ENCODE measurements at regions not wholly inside any gene's neighbourhood (a gene's known extent, or its start where the extent isn't known, plus 50 kb on each side); places are given as distances from the start of the nearest gene placed in this dataset.

DNA sequence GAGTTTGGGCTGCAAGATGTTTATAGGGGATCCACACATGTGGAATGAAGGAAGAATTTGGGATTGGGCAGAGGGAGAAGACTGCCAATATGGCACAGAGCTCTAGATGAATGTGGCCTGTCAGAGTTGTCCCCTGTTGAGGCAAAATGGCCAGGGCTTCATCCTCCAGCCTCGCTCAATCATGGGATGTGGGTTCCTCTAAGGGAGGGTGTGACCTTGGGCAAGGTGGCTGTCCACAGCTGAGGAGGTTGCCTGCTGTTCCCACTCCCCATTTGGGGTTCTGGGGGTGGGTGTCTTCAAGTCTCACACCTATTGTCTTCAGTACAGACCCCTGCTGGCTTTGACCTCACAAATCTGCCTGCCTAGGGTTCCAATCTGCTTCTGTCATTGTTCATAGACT lies 121.6 kb upstream of the FAM204A start:
- TF ChIP-seq, protein P1, sequence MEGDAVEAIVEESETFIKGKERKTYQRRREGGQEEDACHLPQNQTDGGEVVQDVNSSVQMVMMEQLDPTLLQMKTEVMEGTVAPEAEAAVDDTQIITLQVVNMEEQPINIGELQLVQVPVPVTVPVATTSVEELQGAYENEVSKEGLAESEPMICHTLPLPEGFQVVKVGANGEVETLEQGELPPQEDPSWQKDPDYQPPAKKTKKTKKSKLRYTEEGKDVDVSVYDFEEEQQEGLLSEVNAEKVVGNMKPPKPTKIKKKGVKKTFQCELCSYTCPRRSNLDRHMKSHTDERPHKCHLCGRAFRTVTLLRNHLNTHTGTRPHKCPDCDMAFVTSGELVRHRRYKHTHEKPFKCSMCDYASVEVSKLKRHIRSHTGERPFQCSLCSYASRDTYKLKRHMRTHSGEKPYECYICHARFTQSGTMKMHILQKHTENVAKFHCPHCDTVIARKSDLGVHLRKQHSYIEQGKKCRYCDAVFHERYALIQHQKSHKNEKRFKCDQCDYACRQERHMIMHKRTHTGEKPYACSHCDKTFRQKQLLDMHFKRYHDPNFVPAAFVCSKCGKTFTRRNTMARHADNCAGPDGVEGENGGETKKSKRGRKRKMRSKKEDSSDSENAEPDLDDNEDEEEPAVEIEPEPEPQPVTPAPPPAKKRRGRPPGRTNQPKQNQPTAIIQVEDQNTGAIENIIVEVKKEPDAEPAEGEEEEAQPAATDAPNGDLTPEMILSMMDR (IDR thresholded peaks at IDR 0.05) = no peak

DNA sequence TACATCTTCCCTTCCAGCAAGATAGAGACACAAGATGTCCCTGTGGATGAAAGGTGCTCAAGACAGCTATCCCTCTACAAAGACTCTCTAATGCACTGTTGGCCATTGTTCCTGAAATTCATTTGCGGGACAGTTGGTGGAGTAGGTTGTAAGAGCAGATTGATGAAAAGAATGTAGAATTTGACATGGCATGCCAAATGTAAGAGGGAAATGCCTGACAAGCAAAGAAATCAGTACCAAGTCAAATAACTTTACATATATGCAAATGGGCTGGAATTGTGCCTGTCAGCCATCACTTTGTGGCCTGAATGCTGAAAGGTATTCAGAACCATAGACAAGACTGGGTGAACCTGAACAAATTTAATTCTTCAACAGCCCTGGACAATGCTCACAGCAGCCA lies 120.3 kb upstream of the FAM204A start:
- TF ChIP-seq, protein P1 (IDR thresholded peaks at IDR 0.05) = no peak

DNA sequence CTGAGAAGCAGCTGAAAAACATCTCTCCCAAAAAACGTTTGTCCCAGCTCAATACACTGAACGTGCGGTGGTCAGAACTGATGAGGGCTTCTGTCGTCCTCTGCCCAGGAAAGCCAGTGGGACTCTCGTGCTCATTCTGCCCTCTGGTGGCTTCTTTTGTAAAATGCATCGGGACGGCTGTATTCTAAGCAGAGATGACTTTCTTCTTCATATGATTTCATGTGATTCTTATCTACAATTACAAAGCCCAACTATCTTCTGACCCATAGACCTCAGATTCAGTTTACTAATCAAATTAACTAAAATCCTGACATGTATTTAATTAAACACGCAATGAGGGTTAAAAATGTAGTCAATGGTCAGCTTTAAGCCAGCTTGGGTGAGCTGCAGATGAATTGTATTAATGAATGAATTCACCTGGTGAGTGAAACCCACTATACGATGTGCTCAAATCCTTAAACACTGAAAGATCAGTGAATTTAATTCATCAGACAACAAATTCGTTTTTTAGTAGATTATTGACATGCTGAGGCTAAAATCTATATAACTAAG lies 117.6 kb upstream of the FAM204A start:
- TF ChIP-seq, protein P1 (IDR thresholded peaks at IDR 0.05) = peak; percentile 81

DNA sequence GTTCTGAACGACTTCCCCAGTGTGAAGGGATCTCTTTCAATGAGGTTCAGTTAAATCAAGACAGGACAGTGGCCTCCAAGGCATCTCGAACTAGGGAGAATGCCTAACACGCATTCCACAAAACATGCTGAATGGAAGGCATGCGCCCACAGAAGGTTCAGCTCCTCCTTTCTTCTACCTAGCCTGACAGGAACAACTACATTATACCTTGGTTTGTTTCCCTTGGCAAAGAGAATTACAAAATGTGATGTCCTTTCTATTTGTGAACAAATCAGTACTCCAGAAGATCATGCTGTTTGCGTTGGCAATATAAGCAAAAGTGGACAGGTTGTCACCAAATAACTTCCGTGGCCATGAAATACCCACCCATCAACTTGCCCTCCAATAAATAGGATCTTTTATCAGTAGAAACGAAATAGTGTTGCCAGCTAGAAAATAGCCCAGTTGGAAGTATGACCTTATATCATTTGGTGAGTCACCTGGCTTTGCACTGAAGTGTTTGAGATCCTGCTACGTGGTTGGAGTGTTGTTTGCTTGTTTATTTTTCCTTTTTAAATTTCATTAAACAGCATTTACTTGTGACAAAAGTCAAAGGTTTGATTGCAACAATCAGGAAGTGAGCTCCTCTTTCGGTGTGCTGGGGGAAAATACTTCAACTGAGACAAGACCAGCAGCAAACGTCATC lies 117.0 kb upstream of the FAM204A start:
- TF ChIP-seq, protein P1 (IDR thresholded peaks at IDR 0.05) = no peak

DNA sequence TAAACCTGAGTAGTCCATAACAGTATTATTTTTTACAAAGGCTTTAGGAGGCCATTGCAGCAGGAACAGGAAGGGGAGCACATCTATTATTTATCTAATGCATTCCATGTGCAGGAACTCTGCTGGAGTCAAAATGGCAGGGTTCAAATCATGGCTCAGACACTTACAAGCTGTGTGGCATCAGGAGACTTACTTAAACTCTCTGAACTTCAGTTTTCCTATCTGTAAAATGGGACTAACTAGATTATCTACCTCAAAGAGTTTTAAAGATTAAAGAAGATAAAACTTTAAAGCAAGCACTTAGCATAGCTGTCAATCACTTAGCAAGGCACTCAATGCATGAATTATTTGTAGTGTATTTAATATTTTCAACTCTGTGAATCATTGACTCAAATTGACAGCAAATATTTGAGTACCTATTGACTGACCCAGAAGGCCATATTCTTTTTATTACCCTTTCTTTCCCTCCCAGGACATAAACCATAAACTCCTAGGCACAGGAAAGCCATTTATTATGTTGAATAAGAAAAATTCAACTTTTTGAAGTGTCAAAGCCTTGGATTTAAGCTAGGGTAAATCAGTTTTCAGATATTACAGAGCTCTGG lies 115.8 kb upstream of the FAM204A start:
- TF ChIP-seq, protein P1 (IDR thresholded peaks at IDR 0.05) = no peak

DNA sequence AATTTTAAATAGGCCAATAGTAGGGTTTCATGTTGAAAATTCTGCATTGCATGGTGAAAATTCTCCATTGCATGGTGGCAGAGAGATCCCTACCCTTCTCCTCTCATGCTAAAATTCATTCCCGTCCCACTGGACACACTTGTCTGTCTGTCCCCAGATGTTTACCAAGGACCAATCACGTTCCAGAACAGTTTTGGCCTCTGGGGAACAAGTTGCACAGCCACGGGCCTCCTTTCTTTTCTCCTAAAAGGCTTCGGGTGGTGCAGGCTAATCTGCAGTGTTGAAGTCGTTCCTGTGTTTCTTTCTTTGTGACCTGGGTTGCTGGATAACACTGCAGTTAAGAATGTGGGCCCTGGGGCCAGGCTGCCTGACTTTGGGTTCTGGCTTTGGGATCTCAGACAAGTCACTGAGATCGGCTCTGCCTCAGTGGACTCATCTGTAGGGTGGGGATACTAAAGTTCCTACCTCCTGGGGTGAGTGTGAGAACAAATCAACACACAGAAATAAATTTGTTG lies 113.1 kb upstream of the FAM204A start:
- TF ChIP-seq, protein P1 (IDR thresholded peaks at IDR 0.05) = no peak

DNA sequence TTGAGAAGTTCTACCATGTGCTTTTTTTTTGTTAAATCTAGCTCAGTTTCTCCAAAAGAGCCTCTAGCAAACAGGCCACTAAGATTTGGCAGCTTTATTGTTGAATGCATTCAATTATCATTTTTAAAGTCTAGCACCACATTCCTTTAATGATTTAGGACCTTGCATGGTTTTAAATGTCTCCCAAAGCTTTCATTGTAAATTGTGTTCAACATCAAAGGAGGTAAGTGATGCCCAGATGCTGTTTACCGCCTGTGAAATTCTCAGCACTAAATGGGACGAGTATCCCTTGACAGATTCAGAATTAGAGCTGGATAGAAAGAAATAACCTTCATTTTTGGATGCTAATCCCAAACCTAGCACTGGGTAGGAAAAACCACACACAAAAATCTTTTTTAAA lies 112.1 kb upstream of the FAM204A start:
- TF ChIP-seq, protein P1 (IDR thresholded peaks at IDR 0.05) = no peak

Data from LNCAP (cell line).